Uterus (tissue), 3 donors: ENCODE measurements at regions not wholly inside any gene's neighbourhood (a gene's known extent, or its start where the extent isn't known, plus 50 kb on each side); places are given as distances from the start of the nearest gene placed in this dataset.
A peak's percentile ranks its signal among the peaks of the same experiment; 100 is the strongest.
"Not testable (repeated sequence)": the region's sequence is repeated elsewhere in the genome, so short reads cannot be mapped to it uniquely, and the experiment has no call there.

Source experiments
- DNase-seq, 2 donors: peaks; one replicate each; pipeline ENCODE4 v3.0.0-alpha.2; 2019 to 2020
- H3K27ac ChIP-seq, 2 donors: fragments of 200-600 bp; sonication (generic); 1 replicate in 1 of 2; 2 replicates in 1 of 2; pipeline ENCODE4 v1.5.1; 2016 to 2018
- H3K27me3 ChIP-seq, 2 donors: fragments of 200-600 bp; sonication (generic); one replicate each; pipeline ENCODE4 v1.5.1; 2018 to 2019; ENCODE audit warnings: control low read depth in 1 of 2
- H3K36me3 ChIP-seq, 2 donors: fragments of 200-600 bp; sonication (generic); one replicate each; pipeline ENCODE4 v1.5.1; 2019; ENCODE audit warnings: control low read depth in 1 of 2
- H3K4me1 ChIP-seq, 2 donors: fragments of 200-600 bp; sonication (generic); one replicate each; pipeline ENCODE4 v1.5.1; 2018 to 2019; ENCODE audit warnings: control low read depth in 1 of 2
- H3K4me3 ChIP-seq, 2 donors: fragments of 200-600 bp; sonication (generic); 1 replicate in 1 of 2; 2 replicates in 1 of 2; pipeline ENCODE4 v1.5.1; 2018 to 2019; ENCODE audit warnings: mild to moderate bottlenecking in 1 of 2
- H3K9me3 ChIP-seq, 2 donors: fragments of 200-600 bp; sonication (generic); one replicate each; pipeline ENCODE4 v1.5.1; 2019; ENCODE audit warnings: control low read depth in 1 of 2
- CTCF ChIP-seq, 4 experiments: fragments of 200-600 bp in 2 of 4; fragments of 450-650 bp in 2 of 4; sonication (generic) in 2 of 4; IDR thresholded peaks; one replicate each; pipeline ENCODE4 v1.5.1; 2016 to 2019; ENCODE audit warnings: antibody characterized with exemption in 4 of 4, mild to moderate bottlenecking in 2 of 4, moderate library complexity in 1 of 4
- POLR2A ChIP-seq, 2 donors: fragments of 450-650 bp; IDR thresholded peaks; one replicate each; pipeline ENCODE4 v1.6.1; 2016; ENCODE audit warnings: antibody characterized with exemption in 2 of 2, mild to moderate bottlenecking in 1 of 2, moderate library complexity in 1 of 2
- intact Hi-C: fragments of 100-400 bp; cut with DNase I; formaldehyde crosslinking; loops from one replicate; pipeline ENCODE4 v1.15.1; 2023; ENCODE audit warnings: low total_unique reads
- donor health status: DM: yes; HTN: yes; CAD: no.

GRCh38 chr3:14266361-14266760 is 87.7 kb downstream of the LSM3 start:
- Histone ChIP-seq H3K9me3 (no peaks in the 10 kb centered on the region), H3K4me3 (no peak overlapping the region), H3K4me1 (peaks cover 0 to 10% of the 10 kb centered on the region in 2 donors), H3K36me3 (no peaks in the 10 kb centered on the region), H3K27me3 (no peaks in the 10 kb centered on the region), H3K27ac (peak overlapping the region in 1 of 2 donors; percentile 62)
- intact Hi-C loops: no loop called here
- DNase-seq: peak; percentile 79 to 84
- TF ChIP-seq POLR2A (IDR thresholded peaks at IDR 0.05) (no peak), CTCF (IDR thresholded peaks at IDR 0.05) (no peak)

- H3K27ac ChIP-seq: no peak overlapping the region
- H3K9me3 ChIP-seq: no peaks in the 10 kb centered on the region
- no peak overlapping the region for H3K4me3 ChIP-seq
- intact Hi-C loops: no loop called here
- no peaks in the 10 kb centered on the region for H3K27me3 ChIP-seq
- no peak for DNase-seq
- H3K4me1 ChIP-seq: peaks cover 0 to 10% of the 10 kb centered on the region in 2 donors
- no peak for TF ChIP-seq POLR2A (IDR thresholded peaks at IDR 0.05)
- no peak for TF ChIP-seq CTCF (IDR thresholded peaks at IDR 0.05)
- H3K36me3 ChIP-seq: no peaks in the 10 kb centered on the region
These were observed 89.4 kb downstream of the LSM3 start for GRCh38 chr3:14267976-14268375.

- DNase-seq: no peak
- no peak for TF ChIP-seq POLR2A (IDR thresholded peaks at IDR 0.05)
- TF ChIP-seq CTCF (IDR thresholded peaks at IDR 0.05): no peak
- peaks cover 0 to 10% of the 10 kb centered on the region in 2 donors for H3K4me1 ChIP-seq
- H3K9me3 ChIP-seq: no peaks in the 10 kb centered on the region
- H3K27ac ChIP-seq: no peak overlapping the region
- no peaks in the 10 kb centered on the region for H3K36me3 ChIP-seq
- intact Hi-C loops: no loop called here
- H3K27me3 ChIP-seq: no peaks in the 10 kb centered on the region
- no peak overlapping the region for H3K4me3 ChIP-seq
These were observed 90.3 kb downstream of the LSM3 start for GRCh38 chr3:14268897-14269296.

- H3K27ac ChIP-seq, H3K27me3 ChIP-seq, DNase-seq, intact Hi-C loops, H3K36me3 ChIP-seq, H3K4me1 ChIP-seq, H3K4me3 ChIP-seq, H3K9me3 ChIP-seq: not testable (repeated sequence)
These were observed 93.7 kb downstream of the LSM3 start for GRCh38 chr3:14272041-14272958.

GRCh38 chr3:14272959-14273560 is 94.4 kb downstream of the LSM3 start:
- H3K36me3 ChIP-seq, H3K27me3 ChIP-seq, H3K9me3 ChIP-seq, H3K4me3 ChIP-seq, H3K4me1 ChIP-seq, intact Hi-C loops, DNase-seq, H3K27ac ChIP-seq: not testable (repeated sequence)

- intact Hi-C loops: no loop called here
- no peak overlapping the region for H3K27ac ChIP-seq
- no peaks in the 10 kb centered on the region for H3K36me3 ChIP-seq
- no peaks in the 10 kb centered on the region for H3K27me3 ChIP-seq
- H3K4me1 ChIP-seq: no peaks in the 10 kb centered on the region
- DNase-seq: no peak
- no peaks in the 10 kb centered on the region for H3K9me3 ChIP-seq
- H3K4me3 ChIP-seq: no peak overlapping the region
- TF ChIP-seq CTCF (IDR thresholded peaks at IDR 0.05) (no peak), POLR2A (IDR thresholded peaks at IDR 0.05) (no peak)
These were observed 95.4 kb downstream of the LSM3 start for GRCh38 chr3:14273901-14274611.
